Trophoblast cell (in vitro differentiated cells and primary cell): ENCODE measurements at regions not wholly inside any gene's neighbourhood (a gene's known extent, or its start where the extent isn't known, plus 50 kb on each side); places are given as distances from the start of the nearest gene placed in this dataset.

ENCODE experiments used
- DNase-seq, 2 donors: peaks; one replicate each; pipeline ENCODE4 v3.0.0-alpha.2; 2016
- H2AFZ ChIP-seq: 2 replicates; pipeline ENCODE4 v1.6.1; 2013; ENCODE audit warnings: low read length, moderate library complexity, mild to moderate bottlenecking; ENCODE audit not compliant: insufficient read depth, poor library complexity
- H2AK5ac ChIP-seq: 2 replicates; pipeline ENCODE4 v1.6.1; 2013; ENCODE audit warnings: mild to moderate bottlenecking, low read length
- H2BK120ac ChIP-seq: 2 replicates; pipeline ENCODE4 v1.6.1; 2013; ENCODE audit warnings: low read length, mild to moderate bottlenecking, moderate library complexity; ENCODE audit not compliant: insufficient read depth, poor library complexity
- H2BK12ac ChIP-seq: 2 replicates; pipeline ENCODE4 v1.6.1; 2013; ENCODE audit warnings: mild to moderate bottlenecking, low read length, moderate library complexity
- H2BK5ac ChIP-seq: 2 replicates; pipeline ENCODE4 v1.6.1; 2013; ENCODE audit warnings: low read length, low read depth, moderate library complexity, mild to moderate bottlenecking; ENCODE audit not compliant: poor library complexity
- H3K14ac ChIP-seq: 2 replicates; pipeline ENCODE4 v1.6.1; 2013; ENCODE audit warnings: mild to moderate bottlenecking, low read length
- H3K18ac ChIP-seq: 2 replicates; pipeline ENCODE4 v1.6.1; 2013; ENCODE audit warnings: mild to moderate bottlenecking, low read length
- H3K23ac ChIP-seq: 2 replicates; pipeline ENCODE4 v1.6.1; 2013; ENCODE audit warnings: low read length
- H3K27ac ChIP-seq: 2 replicates; pipeline ENCODE4 v1.5.1; 2013; ENCODE audit warnings: low read depth, mild to moderate bottlenecking, inconsistent platforms, low read length, moderate library complexity
- H3K27me3 ChIP-seq: 2 replicates; pipeline ENCODE4 v1.6.1; 2013; ENCODE audit warnings: inconsistent platforms, mild to moderate bottlenecking, low read length, moderate library complexity; ENCODE audit not compliant: insufficient read depth
- H3K36me3 ChIP-seq, 2 experiments: 1 replicate in 1 of 2; 2 replicates in 1 of 2; pipeline ENCODE4 v1.6.1; 2013; ENCODE audit warnings: low read length in 2 of 2, mild to moderate bottlenecking in 2 of 2, moderate library complexity in 1 of 2; ENCODE audit not compliant: insufficient read depth in 2 of 2, control insufficient read depth in 1 of 2
- H3K4ac ChIP-seq: 2 replicates; pipeline ENCODE4 v1.6.1; 2013; ENCODE audit warnings: low read depth, mild to moderate bottlenecking, low read length, moderate library complexity
- H3K4me1 ChIP-seq, 2 experiments: 1 replicate in 1 of 2; 2 replicates in 1 of 2; pipeline ENCODE4 v1.6.1; 2013; ENCODE audit warnings: low read length in 2 of 2, mild to moderate bottlenecking in 2 of 2, moderate library complexity in 1 of 2; ENCODE audit not compliant: insufficient read depth in 2 of 2, control insufficient read depth in 1 of 2
- H3K4me2 ChIP-seq: 2 replicates; pipeline ENCODE4 v1.6.1; 2013; ENCODE audit warnings: inconsistent platforms, mild to moderate bottlenecking, low read length, moderate library complexity
- H3K4me3 ChIP-seq: 2 replicates; pipeline ENCODE4 v1.5.1; 2013; ENCODE audit warnings: mild to moderate bottlenecking, low read depth, low read length, inconsistent platforms
- H3K79me1 ChIP-seq: one replicate; pipeline ENCODE4 v1.6.1; 2013; ENCODE audit warnings: low read length
- H3K79me2 ChIP-seq: 2 replicates; pipeline ENCODE4 v1.6.1; 2013; ENCODE audit warnings: low read length, mild to moderate bottlenecking; ENCODE audit not compliant: control insufficient read depth, insufficient read depth, poor library complexity
- H3K9ac ChIP-seq: 2 replicates; pipeline ENCODE4 v1.6.1; 2013; ENCODE audit warnings: mild to moderate bottlenecking, low read length
- H3K9me3 ChIP-seq: 2 replicates; pipeline ENCODE4 v1.6.1; 2013; ENCODE audit warnings: low read depth, mild to moderate bottlenecking, control low read depth, inconsistent platforms, low read length; ENCODE audit not compliant: insufficient read depth
- H4K12ac ChIP-seq: 2 replicates; pipeline ENCODE4 v1.6.1; 2013; ENCODE audit warnings: low read depth, mild to moderate bottlenecking, low read length, moderate library complexity
- H4K8ac ChIP-seq: 2 replicates; pipeline ENCODE4 v1.6.1; 2013; ENCODE audit warnings: low read depth, mild to moderate bottlenecking, low read length, moderate library complexity
- H4K91ac ChIP-seq: one replicate; pipeline ENCODE4 v1.6.1; 2013; ENCODE audit warnings: low read depth, mild to moderate bottlenecking, low read length, moderate library complexity
- WGBS: extraction: QIAGEN DNeasy Blood & Tissue Kit; methylation state at CpG from one replicate; pipeline ENCODE4 v1.1.7; 2013; ENCODE audit warnings: missing lambda C conversion rate; ENCODE audit not compliant: insufficient read length, insufficient coverage; ENCODE audit errors: extremely low coverage; 5-methylcytosine and 5-hydroxymethylcytosine counted together

- no peak overlapping the region for H3K4ac ChIP-seq
- peaks cover 11 to 12% of the 10 kb centered on the region in 2 experiments for H3K4me1 ChIP-seq
- H3K9me3 ChIP-seq = no peaks in the 10 kb centered on the region
- H3K79me1 ChIP-seq = peaks cover 2% of the 10 kb centered on the region
- no peak overlapping the region for H3K4me3 ChIP-seq
- H3K4me2 ChIP-seq = no peak overlapping the region
- H3K79me2 ChIP-seq = no peaks in the 10 kb centered on the region
- no peak for DNase-seq
- H3K14ac ChIP-seq = no peak overlapping the region
- no peaks in the 10 kb centered on the region for H3K27me3 ChIP-seq
- H3K27ac ChIP-seq = no peak overlapping the region
- no peak overlapping the region for H3K18ac ChIP-seq
- no peak overlapping the region for H2AFZ ChIP-seq
- H3K9ac ChIP-seq = no peak overlapping the region
- H2BK12ac ChIP-seq = no peak overlapping the region
- no peak overlapping the region for H3K23ac ChIP-seq
- H4K91ac ChIP-seq = no peak overlapping the region
- no peak overlapping the region for H4K8ac ChIP-seq
- no peak overlapping the region for H2BK120ac ChIP-seq
- H2AK5ac ChIP-seq = no peak overlapping the region
- H4K12ac ChIP-seq = no peak overlapping the region
- H2BK5ac ChIP-seq = no peak overlapping the region
- H3K36me3 ChIP-seq = no peaks in the 10 kb centered on the region
- WGBS = no CpG with 5 or more reads among the region's 6 CpGs
Measured at GRCh38 chr3:44106756-44107155, 134.9 kb upstream of the TOPAZ1 start.

DNA sequence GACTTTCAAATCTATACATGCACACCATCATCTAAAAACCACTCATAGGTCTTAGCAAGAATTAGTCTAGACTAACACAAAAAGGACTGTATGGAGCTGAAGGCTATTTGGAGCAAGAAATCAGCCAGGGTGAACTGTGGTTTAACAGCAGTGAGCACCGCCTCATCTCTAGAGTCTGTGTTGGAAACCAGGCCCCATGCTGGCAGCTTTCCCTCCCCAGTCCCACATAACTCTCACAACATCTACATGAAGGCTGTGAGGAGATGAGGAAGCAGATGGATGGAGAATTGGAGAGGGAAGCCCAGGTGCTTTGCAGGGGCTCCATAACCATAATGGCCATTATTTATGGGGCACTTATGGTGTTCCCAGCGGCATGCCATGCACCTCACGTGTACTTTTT, 133.2 kb upstream of the TOPAZ1 start:
- no peaks in the 10 kb centered on the region for H3K36me3 ChIP-seq
- no peak overlapping the region for H2AK5ac ChIP-seq
- H3K27ac ChIP-seq = no peak overlapping the region
- no peak overlapping the region for H2BK5ac ChIP-seq
- peaks cover 11 to 16% of the 10 kb centered on the region in 2 experiments for H3K4me1 ChIP-seq
- no peak overlapping the region for H3K23ac ChIP-seq
- no peak overlapping the region for H4K8ac ChIP-seq
- H2BK120ac ChIP-seq = no peak overlapping the region
- H3K9me3 ChIP-seq = no peaks in the 10 kb centered on the region
- H2BK12ac ChIP-seq = no peak overlapping the region
- H3K18ac ChIP-seq = no peak overlapping the region
- WGBS = no CpG with 5 or more reads among the region's 3 CpGs
- H2AFZ ChIP-seq = no peak overlapping the region
- no peak overlapping the region for H4K91ac ChIP-seq
- no peak for DNase-seq
- no peak overlapping the region for H3K9ac ChIP-seq
- H3K4me3 ChIP-seq = no peak overlapping the region
- H3K79me1 ChIP-seq = peaks cover 2% of the 10 kb centered on the region
- H4K12ac ChIP-seq = no peak overlapping the region
- no peaks in the 10 kb centered on the region for H3K79me2 ChIP-seq
- H3K27me3 ChIP-seq = no peaks in the 10 kb centered on the region
- no peak overlapping the region for H3K14ac ChIP-seq
- no peak overlapping the region for H3K4me2 ChIP-seq
- no peak overlapping the region for H3K4ac ChIP-seq

DNA sequence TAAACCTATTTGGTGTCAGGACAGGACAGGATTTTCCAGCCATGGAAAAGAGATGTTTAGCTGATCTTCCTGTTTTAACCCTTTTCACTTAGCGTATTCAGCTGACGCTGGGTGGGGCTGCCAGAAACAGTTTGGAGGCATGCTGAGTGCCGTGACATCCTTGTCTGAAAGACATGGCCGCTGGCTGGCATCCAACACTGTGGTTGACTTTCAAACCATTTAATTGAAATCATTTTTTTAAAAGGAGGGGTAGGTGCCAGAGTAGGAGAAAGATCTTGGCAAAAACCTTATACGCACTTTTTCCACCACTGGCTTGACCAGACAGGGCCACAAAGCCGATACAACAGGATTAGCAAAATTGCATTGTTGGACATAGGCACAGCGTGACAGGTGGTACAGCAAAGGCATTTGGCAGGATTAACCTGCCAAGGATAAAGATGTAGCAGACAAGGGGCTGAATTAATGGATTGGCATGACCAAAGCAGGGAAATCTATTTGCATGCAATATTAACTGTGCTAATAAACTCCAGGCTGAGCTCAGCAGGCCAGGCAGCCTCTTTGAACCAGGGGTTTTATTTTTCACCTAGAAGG, 131.8 kb upstream of the TOPAZ1 start:
- Histone ChIP-seq H3K9me3 (no peaks in the 10 kb centered on the region), H3K4me2 (no peak overlapping the region), H2BK12ac (no peak overlapping the region), H2AK5ac (no peak overlapping the region), H4K12ac (no peak overlapping the region), H3K79me2 (no peaks in the 10 kb centered on the region), H3K18ac (no peak overlapping the region), H3K14ac (no peak overlapping the region), H4K91ac (no peak overlapping the region), H3K27ac (no peak overlapping the region), H3K36me3 (no peaks in the 10 kb centered on the region), H4K8ac (no peak overlapping the region), H3K4me1 (peaks cover 8 to 15% of the 10 kb centered on the region in 2 experiments), H3K27me3 (no peaks in the 10 kb centered on the region), H3K4me3 (no peak overlapping the region), H3K23ac (no peak overlapping the region), H2BK120ac (no peak overlapping the region), H2AFZ (no peak overlapping the region), H3K79me1 (no peaks in the 10 kb centered on the region), H3K4ac (no peak overlapping the region), H2BK5ac (no peak overlapping the region), H3K9ac (no peak overlapping the region)
- no CpG with 5 or more reads among the region's 7 CpGs for WGBS
- no peak for DNase-seq

DNA sequence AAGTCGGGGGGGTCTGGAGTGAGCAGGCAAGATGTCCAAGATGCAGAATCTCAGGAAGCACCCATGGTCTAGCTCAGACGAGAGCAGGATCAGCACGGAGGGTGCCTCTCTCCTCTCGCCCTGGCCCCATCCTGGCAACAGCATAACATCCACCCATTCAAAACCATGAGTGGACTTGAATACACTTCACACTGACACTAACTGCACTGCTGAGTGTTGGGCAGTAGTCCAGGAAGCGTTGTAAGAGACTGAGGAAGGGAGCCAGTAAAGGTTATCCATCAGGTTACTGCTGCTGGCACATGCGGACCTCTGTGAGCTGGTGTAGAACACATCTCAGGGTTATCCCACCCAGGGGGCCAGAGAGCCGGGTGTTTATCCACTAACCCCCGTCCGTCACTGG, 131.0 kb upstream of the TOPAZ1 start:
- DNase-seq = no peak
- Histone ChIP-seq H2AK5ac (no peak overlapping the region), H4K91ac (no peak overlapping the region), H3K4ac (no peak overlapping the region), H3K79me1 (no peaks in the 10 kb centered on the region), H3K18ac (no peak overlapping the region), H2BK120ac (no peak overlapping the region), H3K14ac (no peak overlapping the region), H3K27ac (no peak overlapping the region), H4K8ac (no peak overlapping the region), H3K9me3 (no peaks in the 10 kb centered on the region), H3K36me3 (no peaks in the 10 kb centered on the region), H2BK12ac (no peak overlapping the region), H3K27me3 (no peaks in the 10 kb centered on the region), H3K4me2 (no peak overlapping the region), H3K4me1 (peaks cover 6 to 11% of the 10 kb centered on the region in 2 experiments), H3K23ac (no peak overlapping the region), H2BK5ac (no peak overlapping the region), H3K4me3 (no peak overlapping the region), H3K9ac (no peak overlapping the region), H3K79me2 (no peaks in the 10 kb centered on the region), H2AFZ (no peak overlapping the region), H4K12ac (no peak overlapping the region)
- WGBS = no CpG with 5 or more reads among the region's 9 CpGs
